HG03159 (cell line): ENCODE measurements at regions not wholly inside any gene's neighbourhood (a gene's known extent, or its start where the extent isn't known, plus 50 kb on each side); places are given as distances from the start of the nearest gene placed in this dataset.
A peak's percentile ranks its signal among the peaks of the same experiment; 100 is the strongest.
"Not testable (repeated sequence)": the region's sequence is repeated elsewhere in the genome, so short reads cannot be mapped to it uniquely, and the experiment has no call there.

Source experiments
- ATAC-seq: cut with Tn5 transposase; IDR thresholded peaks from one replicate; pipeline ENCODE4 v1.9.1; 2021; ENCODE audit warnings: mild to moderate bottlenecking, moderate library complexity; ENCODE audit not compliant: unreplicated experiment

DNA sequence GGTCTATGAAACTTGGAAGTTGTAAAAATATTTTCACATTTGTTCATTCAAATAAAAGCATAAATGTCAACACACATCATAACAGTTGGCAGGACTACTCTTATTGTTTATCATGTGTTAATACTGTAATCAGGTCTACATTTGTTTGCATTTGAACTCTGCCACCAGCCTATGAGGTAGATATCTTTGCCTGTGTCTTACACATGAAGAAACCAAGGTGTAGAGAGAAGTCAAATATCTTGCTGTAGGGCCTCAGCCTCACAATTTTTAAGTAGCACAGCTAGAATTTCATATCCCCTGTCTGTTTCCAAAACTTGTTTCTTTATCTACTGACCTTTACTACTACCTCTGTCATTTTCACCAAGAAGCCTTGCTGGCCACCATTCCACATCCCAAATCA lies 161.9 kb downstream of the ZIC4 start:
- no peak for ATAC-seq

- ATAC-seq = no peak
Observed at GRCh38 chr3:147240581-147240980, 165.8 kb downstream of the ZIC4 start.

- no peak for ATAC-seq
Observed at GRCh38 chr3:147237991-147238390, 168.4 kb downstream of the ZIC4 start.

GRCh38 chr3:147231980-147232379 lies 174.4 kb downstream of the ZIC4 start:
- ATAC-seq = not testable (repeated sequence)

DNA sequence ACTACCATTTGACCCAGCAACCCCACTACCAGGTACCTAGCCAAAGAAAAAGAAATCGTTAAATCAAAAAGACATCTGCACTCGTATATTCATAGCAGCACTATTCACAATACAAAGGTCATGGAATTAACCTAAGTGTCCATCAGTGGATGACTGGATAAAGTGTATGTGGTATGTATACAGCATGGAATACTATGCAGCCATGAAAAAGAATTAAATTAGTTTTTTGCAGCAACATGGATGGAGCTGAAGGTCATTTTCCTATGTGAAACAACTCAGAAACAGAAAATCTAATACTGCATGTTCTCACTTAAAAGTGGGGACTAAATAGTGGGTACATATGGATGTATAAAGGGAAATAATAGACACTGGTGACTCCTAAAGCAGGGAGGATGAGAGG lies 175.2 kb downstream of the ZIC4 start:
- ATAC-seq = no peak

DNA sequence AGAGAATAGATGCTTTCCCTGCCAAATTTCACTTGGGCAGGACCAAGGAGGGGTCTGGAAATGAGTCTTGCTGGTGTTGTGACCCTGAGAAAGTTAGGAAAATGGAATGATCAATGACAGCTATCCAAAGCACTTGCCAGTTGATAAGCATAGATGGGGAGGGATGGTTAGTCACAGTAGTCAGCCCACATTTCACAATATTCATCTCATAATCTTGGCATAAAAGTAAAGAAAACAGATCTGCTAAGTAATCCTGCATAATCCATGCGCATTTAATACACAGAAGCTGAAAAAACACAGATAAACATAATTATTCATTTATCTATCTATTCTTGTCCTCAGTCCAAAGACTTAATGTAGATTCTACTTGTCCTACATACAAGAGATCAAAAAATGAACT lies 184.1 kb downstream of the ZIC4 start:
- no peak for ATAC-seq

DNA sequence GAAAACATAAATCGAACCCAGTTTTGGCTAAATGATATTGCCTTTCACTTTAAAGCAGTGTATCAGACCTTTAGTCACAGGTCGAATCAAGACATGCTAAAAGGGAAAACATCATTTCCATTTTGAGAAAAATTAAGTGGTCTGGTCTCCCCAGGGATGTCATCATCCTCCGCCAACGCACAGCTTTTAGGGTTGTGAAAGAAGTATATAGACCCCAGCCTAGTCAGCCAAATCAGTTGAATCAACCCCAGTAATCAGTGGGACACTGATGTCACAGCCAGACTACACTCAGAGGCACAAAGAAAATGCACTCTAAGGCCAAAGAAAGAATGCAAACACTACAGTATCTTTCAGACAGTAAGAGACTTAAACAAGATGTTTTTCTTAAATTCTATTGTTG lies 187.4 kb downstream of the ZIC4 start:
- no peak for ATAC-seq

DNA sequence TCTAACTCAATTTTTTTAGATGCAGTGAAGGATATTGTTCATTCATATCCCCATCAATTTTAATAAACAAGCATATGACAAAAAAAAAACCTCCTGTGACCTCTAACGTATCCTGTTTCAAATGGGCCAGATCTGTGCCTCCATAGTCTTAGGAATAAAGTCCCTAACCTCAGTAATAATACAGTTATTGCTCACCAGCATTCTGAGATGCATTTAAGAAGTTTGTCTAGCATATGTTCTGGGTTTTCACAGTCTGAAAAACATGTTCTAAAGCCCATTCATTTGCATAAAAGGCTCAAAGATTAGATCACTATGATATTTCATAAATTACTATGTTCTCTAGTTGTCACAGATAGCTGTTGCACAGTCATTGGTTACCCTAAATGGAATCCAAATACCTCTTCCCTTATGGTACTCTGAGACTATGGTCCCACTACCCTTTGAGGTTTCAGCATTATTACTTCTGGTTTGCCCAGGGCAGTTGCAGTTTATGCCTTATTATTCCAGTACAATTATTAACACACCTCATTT lies 190.1 kb downstream of the ZIC4 start:
- ATAC-seq = no peak

DNA sequence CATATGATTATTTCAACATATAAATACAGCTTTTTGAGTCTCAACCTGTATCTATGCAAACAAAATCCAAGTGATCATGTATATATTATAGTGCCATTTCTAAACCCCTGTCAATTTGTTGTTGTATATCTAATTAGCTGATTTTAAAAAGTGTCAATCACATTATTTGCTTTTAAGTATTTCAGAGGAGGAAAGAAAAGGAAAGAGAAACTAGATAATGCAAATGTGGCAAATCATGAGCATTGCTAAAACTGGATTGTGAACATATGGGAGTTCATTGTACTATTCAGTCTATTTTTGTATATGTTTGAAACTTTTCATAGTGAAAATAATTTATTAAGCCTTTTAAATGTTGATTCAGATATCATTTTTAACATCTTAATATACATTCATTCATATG lies 190.7 kb downstream of the ZIC4 start:
- ATAC-seq = peak; percentile 48

- no peak for ATAC-seq
Observed at GRCh38 chr3:147213633-147214032, 192.7 kb downstream of the ZIC4 start.

- ATAC-seq = no peak
Observed at GRCh38 chr3:147210676-147211075, 195.7 kb downstream of the ZIC4 start.

DNA sequence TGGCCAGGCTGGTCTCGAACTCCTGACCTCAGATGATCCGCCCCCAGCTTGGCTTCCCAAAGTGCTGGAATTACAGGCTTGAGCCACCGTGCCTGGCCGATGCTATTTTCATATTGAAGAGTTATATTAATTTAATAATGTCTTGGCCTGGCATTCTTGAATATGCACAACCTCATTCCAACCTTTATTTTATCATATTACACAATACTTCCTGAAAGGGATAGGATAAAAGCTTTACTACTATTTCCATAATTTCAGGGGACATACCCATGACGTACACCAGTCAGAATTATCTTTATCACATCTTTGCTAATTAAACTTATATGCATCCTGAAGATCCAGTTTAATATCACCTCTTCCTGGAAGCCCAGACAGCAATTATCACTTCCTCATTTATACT lies 205.3 kb downstream of the ZIC4 start:
- ATAC-seq = no peak

DNA sequence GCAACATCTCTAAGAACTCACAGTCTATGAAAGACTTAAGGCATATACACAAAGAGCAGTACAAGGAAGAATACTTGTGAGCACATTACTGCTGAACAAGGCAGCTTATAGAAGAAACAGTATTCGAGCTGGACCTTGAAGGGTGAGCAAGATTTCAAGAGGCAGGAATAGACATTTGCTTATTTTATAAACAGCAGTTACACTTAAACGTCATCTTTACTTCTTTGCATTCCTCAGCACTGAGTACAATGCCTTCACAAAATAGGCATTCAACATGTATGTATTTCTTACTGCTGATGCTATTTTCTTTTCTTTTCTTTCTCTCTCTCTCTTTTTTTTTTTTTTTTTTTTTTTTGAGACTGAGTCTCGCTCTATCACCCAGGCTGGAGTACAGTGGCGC lies 205.8 kb downstream of the ZIC4 start:
- no peak for ATAC-seq

GRCh38 chr3:147197739-147198138 lies 208.6 kb downstream of the ZIC4 start:
- ATAC-seq = no peak

DNA sequence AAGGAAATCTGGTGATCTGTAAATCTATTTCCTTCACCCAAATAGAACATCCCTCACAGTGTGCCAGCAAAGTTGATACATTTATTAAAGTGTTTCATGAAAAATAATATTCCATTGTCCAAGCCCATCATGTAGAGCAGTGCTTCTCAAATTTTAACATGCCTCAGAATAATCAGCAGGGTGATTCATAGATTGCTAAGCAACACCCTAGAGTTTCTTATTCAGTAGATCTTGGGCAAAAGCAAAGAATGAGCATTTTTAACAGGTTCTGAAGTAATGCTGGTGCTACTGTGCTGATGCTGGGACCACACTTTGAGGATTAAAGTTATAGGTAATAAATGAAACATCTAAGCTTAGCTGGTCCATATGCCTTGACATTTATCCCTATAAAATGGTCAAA lies 210.5 kb downstream of the ZIC4 start:
- no peak for ATAC-seq

DNA sequence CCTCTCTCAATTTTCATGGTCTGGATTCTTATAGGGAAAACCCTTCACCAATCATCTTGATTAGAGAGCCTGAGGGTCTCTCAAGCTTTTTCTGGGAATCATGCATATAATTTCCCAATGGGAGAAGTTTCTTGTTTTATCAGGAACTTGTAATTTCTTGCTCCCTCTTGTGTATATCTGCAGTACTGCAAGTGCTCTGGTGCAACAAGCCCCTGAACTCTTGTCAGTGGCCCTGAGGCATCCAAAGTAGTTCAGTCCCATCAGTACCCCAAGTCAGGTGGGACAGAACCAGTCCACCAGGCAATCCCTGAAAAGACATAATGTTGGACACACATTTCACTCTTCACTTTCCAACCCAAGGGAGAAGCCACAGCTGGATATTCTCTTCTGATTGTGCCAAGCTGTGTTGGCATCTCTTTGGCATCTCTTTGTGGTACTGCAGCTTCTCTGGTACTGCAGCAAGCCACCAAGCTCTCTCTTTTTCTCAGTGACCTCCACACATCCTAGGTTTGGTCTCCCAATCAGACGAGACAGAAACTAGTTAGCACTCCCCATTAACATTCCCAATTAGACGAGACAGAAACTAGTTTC lies 214.5 kb downstream of the ZIC4 start:
- ATAC-seq = peak; percentile 64

DNA sequence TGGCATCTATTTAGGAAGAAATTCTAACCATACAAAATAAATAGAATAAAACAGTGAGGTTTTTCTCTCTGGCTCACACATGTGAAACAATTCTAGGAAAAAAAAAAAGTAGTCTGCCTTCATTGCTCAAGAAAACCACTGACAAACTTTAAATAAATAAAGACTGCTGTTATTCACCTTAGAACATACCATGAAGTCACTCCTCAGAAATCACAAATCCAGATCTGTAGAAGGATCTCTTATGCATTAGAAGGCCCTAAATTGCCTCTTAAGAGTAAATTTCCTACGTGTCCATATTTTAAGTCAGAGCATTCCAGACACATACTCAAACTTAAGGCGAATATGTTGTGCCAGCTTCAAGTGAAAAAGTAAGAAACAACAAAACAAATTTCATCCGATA lies 217.3 kb downstream of the ZIC4 start:
- no peak for ATAC-seq

GRCh38 chr3:147187687-147188086 lies 218.7 kb downstream of the ZIC4 start:
- ATAC-seq = no peak

DNA sequence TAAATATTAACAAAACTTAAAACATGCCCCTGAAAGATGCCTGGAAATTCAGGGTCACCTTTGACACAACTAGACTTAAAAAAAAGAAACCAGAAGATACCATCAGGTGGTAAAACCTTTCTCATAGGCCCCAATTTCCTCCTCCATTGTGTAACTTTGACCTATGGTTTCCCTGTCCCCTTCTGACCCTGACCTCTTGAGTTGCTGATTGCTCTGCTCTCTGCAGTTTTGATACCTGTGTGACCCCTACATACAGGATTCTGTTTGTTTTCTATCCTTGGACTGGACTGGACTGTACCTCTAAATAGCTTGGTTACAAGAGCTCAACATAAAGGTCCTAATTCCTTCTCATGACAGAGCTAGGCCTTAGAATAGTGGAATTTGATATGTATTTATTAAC lies 220.6 kb downstream of the ZIC4 start:
- no peak for ATAC-seq

DNA sequence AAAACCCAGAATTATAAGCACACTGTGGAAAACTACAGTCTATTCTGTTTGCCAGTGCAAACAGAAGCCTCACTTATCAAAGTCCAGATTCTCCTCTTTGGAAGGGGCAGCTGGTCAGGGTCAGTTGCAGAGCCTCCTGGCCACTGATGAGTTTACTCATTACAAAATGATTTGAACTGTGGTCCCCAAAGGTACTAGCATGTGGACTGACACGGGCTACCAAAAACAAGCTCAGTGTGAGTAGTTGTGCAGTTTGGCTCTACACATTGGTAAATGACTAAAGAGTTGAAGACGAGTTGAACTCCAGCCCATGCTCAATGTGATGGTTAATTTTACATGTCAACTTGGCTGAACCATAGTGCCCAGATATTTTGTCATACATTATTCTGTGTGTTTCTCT lies 221.5 kb downstream of the ZIC4 start:
- ATAC-seq = no peak

DNA sequence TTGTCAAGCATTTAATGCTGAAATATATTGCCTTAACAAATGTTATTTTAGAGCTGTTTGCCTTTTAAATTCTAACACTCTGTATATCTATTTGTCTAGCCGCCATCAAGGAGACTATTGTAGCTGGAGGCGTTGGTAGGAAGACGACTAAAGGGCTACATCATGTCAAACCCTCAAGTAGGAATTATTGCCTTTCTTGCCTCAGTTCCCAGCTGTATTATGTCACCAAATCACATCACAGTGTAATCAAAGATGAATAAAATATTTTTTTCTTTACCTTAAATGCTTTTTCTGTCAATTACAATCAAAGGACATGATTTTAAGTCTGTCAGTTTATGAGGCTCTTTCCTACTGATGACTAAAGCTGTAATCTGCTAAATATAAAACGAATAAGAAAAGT lies 233.1 kb downstream of the ZIC4 start:
- no peak for ATAC-seq

GRCh38 chr3:147162743-147163142 lies 243.6 kb downstream of the ZIC4 start:
- no peak for ATAC-seq

DNA sequence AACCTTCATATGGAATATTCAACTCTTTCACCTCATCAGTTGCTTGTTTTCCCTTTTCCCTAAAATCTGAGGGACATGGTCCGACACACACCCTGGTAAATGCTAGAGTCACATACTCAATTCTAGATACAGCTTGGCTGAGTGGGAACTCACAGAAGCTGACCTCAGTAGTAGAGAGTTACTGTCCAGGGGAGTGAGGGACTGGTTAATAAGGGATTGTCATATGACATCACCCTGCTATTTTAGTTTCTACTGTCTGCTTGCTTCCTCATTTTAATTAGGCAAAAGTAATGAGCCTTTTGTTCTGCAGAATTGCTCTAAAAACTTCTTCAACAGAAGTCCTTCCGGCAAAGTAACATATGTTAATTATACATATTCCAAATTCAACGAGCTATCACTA lies 244.5 kb downstream of the ZIC4 start:
- ATAC-seq = no peak
